ENCODE measurements at regions not wholly inside any gene's neighbourhood (a gene's known extent, or its start where the extent isn't known, plus 50 kb on each side); places are given as distances from the start of the nearest gene placed in this dataset.

- H3K27ac Mint-ChIP-seq (ENCODE audit: unreplicated experiment): no peak overlapping the region
- no peaks in the 10 kb centered on the region for H3K4me1 ChIP-seq
- no peaks in the 10 kb centered on the region for H3K27me3 ChIP-seq (replicated peaks; ENCODE audit: control insufficient read depth, insufficient read depth, low read length)
- H3K36me3 Mint-ChIP-seq (ENCODE audit: insufficient read depth, unreplicated experiment): no peaks in the 10 kb centered on the region
- no TSS peak for BruUV-seq (replicated peaks)
- H3K27me3 Mint-ChIP-seq (ENCODE audit: insufficient read depth, unreplicated experiment): peaks cover 8% of the 10 kb centered on the region
- CTCF ChIA-PET: no interaction called here
- POLR2A ChIA-PET: no interaction called here
- no peak overlapping the region for H3K4me3 Mint-ChIP-seq (ENCODE audit: unreplicated experiment)
- H3K4me1 Mint-ChIP-seq (ENCODE audit: low read depth, unreplicated experiment): no peaks in the 10 kb centered on the region
- no peak overlapping the region for H3K4me3 ChIP-seq (ENCODE audit: low read depth, low read length)
- DNase-seq: no peak
- no peaks in the 10 kb centered on the region for H3K9me3 Mint-ChIP-seq (ENCODE audit: unreplicated experiment)
- H3K9me3 ChIP-seq: no peaks in the 10 kb centered on the region
- TF ChIP-seq CTCF (IDR thresholded peaks at IDR 0.05; ENCODE audit: insufficient read depth in 1 of 2, low read depth in 1 of 2, low read length in 1 of 2, severe bottlenecking in 1 of 2, unreplicated experiment in 1 of 2): peak in 1 of 2 experiments; percentile 3
- H3K36me3 ChIP-seq (ENCODE audit: control insufficient read depth, insufficient read depth, low read length): no peaks in the 10 kb centered on the region
- intact Hi-C loops (cut with micrococcal nuclease; ENCODE audit: unreplicated experiment): loop anchor here (1.0 to 5.0 kb wide), 3 partner anchors 129 to 318 kb away; no protein-coding TSS in a partner anchor
Measured at GRCh38 chr2:18752667-18753422, 163.5 kb upstream of the NT5C1B start.

- CTCF ChIA-PET: no interaction called here
- no TSS peak for BruUV-seq (replicated peaks)
- no peak for TF ChIP-seq CTCF (IDR thresholded peaks at IDR 0.05; ENCODE audit: insufficient read depth in 1 of 2, low read depth in 1 of 2, low read length in 1 of 2, severe bottlenecking in 1 of 2, unreplicated experiment in 1 of 2)
- Histone ChIP-seq H3K4me3 (ENCODE audit: low read depth, low read length) (no peak overlapping the region), H3K36me3 (ENCODE audit: control insufficient read depth, insufficient read depth, low read length) (no peaks in the 10 kb centered on the region), H3K27me3 (replicated peaks; ENCODE audit: control insufficient read depth, insufficient read depth, low read length) (no peaks in the 10 kb centered on the region), H3K4me1 (no peaks in the 10 kb centered on the region), H3K9me3 (no peaks in the 10 kb centered on the region)
- POLR2A ChIA-PET: no interaction called here
- no peak for DNase-seq
- Mint-ChIP-seq H3K27me3 (ENCODE audit: insufficient read depth, unreplicated experiment) (peaks cover 8% of the 10 kb centered on the region), H3K27ac (ENCODE audit: unreplicated experiment) (no peak overlapping the region), H3K4me1 (ENCODE audit: low read depth, unreplicated experiment) (no peaks in the 10 kb centered on the region), H3K4me3 (ENCODE audit: unreplicated experiment) (no peak overlapping the region), H3K36me3 (ENCODE audit: insufficient read depth, unreplicated experiment) (no peaks in the 10 kb centered on the region), H3K9me3 (ENCODE audit: unreplicated experiment) (no peaks in the 10 kb centered on the region)
- intact Hi-C loops (cut with micrococcal nuclease; ENCODE audit: unreplicated experiment): loop anchor here (5.0 kb wide), 2 partner anchors 130 to 235 kb away; no protein-coding TSS in a partner anchor
Measured at GRCh38 chr2:18752022-18752493, 162.7 kb upstream of the NT5C1B start.

- ChIA-PET CTCF (interaction anchor here (1.3 kb wide), 1 partner anchor 607 kb away, joined by 3 read pairs; the partner anchor contains the start of gene OSR1), POLR2A (no interaction called here)
- intact Hi-C loops (cut with micrococcal nuclease; ENCODE audit: unreplicated experiment): loop anchor here (1.0 to 5.0 kb wide), 5 partner anchors 74 to 612 kb away; no protein-coding TSS in a partner anchor
- Mint-ChIP-seq H3K27ac (ENCODE audit: unreplicated experiment) (no peak overlapping the region), H3K36me3 (ENCODE audit: insufficient read depth, unreplicated experiment) (no peaks in the 10 kb centered on the region), H3K4me1 (ENCODE audit: low read depth, unreplicated experiment) (no peaks in the 10 kb centered on the region), H3K4me3 (ENCODE audit: unreplicated experiment) (no peak overlapping the region), H3K27me3 (ENCODE audit: insufficient read depth, unreplicated experiment) (peaks cover 8% of the 10 kb centered on the region), H3K9me3 (ENCODE audit: unreplicated experiment) (no peaks in the 10 kb centered on the region)
- no peak for TF ChIP-seq CTCF (IDR thresholded peaks at IDR 0.05; ENCODE audit: insufficient read depth in 1 of 2, low read depth in 1 of 2, low read length in 1 of 2, severe bottlenecking in 1 of 2, unreplicated experiment in 1 of 2)
- H3K9me3 ChIP-seq: no peaks in the 10 kb centered on the region
- no TSS peak for BruUV-seq (replicated peaks)
- no peaks in the 10 kb centered on the region for H3K27me3 ChIP-seq (replicated peaks; ENCODE audit: control insufficient read depth, insufficient read depth, low read length)
- DNase-seq: no peak
- H3K4me3 ChIP-seq (ENCODE audit: low read depth, low read length): no peak overlapping the region
- no peaks in the 10 kb centered on the region for H3K36me3 ChIP-seq (ENCODE audit: control insufficient read depth, insufficient read depth, low read length)
- no peaks in the 10 kb centered on the region for H3K4me1 ChIP-seq
Measured at GRCh38 chr2:18750672-18751554, 161.5 kb upstream of the NT5C1B start.
